GM21737 (cell line): ENCODE measurements at regions not wholly inside any gene's neighbourhood (a gene's known extent, or its start where the extent isn't known, plus 50 kb on each side); places are given as distances from the start of the nearest gene placed in this dataset.

Experiments used
- ATAC-seq: cut with Tn5 transposase; IDR thresholded peaks from one replicate; pipeline ENCODE4 v1.9.1; 2021; ENCODE audit warnings: mild to moderate bottlenecking, moderate library complexity; ENCODE audit not compliant: unreplicated experiment

GRCh38 chr5:93072831-93073459 lies 508.1 kb downstream of the NR2F1-AS1 start:
- no peak for ATAC-seq

- no peak for ATAC-seq
Measured at GRCh38 chr5:93071710-93072109, 509.3 kb downstream of the NR2F1-AS1 start.

DNA sequence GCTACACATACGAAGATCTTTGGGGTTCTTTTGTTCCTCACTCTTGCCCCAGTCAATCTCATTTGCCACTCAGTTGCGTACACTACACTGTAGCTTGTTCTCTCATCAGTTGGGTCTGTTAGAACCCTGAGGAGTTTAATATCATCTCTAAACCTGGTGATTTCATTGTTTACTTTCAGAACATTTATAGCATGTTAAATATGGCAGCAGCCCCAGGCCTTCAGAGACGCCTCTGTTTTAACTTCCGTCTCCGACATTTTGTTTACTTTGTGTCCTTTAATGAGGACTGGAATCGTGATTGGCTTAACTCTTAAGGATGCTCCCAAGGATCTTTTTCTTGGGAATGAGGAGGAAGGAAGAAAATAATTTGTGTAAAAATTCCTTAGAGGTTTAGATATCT lies 510.1 kb downstream of the NR2F1-AS1 start:
- ATAC-seq, result no peak

- no peak for ATAC-seq
Measured at GRCh38 chr5:93069276-93069675, 511.7 kb downstream of the NR2F1-AS1 start.

GRCh38 chr5:93062548-93062947 lies 518.5 kb downstream of the NR2F1-AS1 start:
- ATAC-seq, result no peak

DNA sequence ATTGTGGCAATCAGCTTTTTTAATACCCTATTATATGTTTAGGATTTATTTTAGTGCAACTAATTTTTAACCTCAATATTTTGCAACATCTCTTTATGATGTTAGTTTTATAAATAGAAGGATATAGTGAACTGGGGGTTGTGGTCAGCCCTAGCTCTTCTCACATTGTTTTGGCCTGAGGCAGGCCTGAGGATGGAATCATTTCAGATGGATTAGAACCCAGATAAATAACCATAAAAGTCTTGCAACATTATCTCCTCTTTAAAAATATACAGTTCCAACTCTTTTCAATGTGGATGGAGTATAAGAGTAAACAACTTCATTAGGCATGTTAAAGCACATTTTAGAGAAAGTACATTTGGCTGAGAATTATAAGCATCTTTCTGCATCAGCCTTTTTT lies 522.7 kb downstream of the NR2F1-AS1 start:
- no peak for ATAC-seq

DNA sequence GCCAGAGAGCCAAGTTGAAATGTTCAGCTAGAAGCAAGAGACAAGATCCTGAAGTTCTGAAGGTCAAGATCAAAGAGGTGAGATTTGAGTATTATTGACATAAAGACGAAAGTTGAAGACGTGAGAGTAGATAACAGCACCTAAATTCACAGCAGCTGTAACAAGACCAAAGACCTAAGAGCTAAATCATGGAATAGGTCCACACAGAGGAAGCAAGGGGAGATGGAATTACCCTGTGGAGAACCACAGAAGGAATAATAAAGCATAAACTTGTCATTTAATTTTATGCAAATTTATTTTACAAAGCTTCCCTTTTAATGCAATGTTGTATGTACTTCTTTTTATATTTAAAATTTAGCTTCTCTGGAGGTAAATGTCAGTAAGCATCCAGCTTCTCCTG lies 523.7 kb downstream of the NR2F1-AS1 start:
- no peak for ATAC-seq

DNA sequence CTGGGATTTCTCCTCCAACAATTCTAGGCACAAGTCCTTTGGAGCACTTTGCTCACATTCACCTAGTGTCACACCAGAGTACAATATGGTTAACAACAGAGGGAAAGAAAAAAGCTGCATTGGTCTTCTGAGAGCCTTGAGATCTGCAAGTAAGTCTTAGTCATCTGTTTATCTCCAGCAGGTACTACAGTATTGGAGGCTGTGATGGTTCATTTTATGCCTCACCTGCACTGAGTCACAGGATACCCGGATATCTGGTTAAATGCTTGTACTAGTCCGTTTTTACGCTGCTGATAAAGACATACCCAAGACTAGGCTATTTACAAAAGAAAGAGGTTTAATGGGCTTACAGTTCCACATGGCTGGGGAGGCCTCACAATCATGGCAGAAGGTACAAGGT lies 525.0 kb downstream of the NR2F1-AS1 start:
- ATAC-seq, result no peak

- no peak for ATAC-seq
Measured at GRCh38 chr5:93055561-93055960, 525.5 kb downstream of the NR2F1-AS1 start.

DNA sequence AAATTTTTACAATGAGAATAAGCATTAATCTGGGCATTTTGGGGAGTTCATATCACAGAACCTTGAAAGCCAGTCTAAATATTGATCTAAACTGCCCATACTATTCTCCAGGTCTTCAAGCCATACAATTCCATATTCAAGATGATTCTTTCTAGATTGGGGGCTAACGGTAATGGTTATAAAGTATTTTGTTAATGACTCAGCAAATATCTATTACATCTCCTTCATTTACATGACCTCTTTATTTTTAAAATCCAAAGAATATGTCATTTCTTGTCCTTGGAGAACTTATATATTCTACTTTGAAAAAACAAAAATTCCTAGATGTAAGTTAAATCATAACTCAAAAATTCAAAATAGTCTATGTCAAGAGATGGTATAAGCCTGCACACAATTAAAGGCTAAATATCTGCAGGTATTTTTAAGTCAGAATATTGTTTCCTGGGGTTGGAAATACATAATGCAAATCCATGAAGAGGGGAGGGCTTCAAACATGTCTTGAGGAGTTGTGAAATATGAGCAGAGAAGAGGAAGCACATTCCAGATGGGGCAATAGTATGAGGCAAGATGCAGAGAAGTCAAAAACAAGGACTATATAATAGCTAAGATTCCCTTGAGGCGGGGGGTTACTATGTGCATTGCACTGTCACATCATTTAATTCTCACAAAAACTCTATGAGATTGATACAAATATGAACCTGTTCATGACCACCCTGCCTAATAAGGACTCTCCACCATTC lies 526.4 kb downstream of the NR2F1-AS1 start:
- no peak for ATAC-seq

DNA sequence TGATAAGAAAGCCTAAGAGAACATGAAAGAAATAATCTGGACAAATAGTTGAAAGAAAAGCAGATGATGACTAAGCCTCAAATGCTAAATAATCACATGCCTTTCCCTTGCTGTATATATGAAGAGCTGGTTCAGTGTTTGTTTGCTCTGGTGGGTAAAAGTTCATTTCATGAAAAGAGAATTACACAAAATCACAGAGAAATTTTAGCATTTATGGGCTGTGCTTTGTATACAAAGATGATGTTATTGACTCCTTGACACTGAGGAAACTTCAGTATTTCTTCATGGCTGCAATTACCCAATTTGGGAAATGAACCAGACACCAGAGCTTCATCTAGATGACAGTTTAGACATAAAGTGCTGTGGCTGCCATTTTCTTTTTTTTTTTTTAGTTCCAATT lies 527.2 kb downstream of the NR2F1-AS1 start:
- ATAC-seq, result no peak

DNA sequence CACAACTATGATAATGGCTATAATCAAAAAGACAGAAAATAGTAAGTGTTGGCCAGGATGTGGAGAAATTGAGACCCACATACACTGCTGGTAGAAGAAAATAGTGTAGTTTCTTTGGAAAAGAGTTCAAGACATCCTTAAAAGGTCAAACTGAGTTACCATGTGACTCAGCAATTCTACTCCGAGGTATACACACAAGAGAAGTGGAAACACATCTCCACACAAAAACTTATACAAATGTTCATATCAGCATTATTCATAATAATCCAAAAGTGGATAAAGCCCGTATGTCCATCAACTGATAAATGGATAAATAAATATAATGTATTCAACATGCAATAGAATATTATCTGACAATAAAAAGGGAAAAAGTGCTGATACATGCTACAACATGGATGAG lies 532.2 kb downstream of the NR2F1-AS1 start:
- no peak for ATAC-seq

DNA sequence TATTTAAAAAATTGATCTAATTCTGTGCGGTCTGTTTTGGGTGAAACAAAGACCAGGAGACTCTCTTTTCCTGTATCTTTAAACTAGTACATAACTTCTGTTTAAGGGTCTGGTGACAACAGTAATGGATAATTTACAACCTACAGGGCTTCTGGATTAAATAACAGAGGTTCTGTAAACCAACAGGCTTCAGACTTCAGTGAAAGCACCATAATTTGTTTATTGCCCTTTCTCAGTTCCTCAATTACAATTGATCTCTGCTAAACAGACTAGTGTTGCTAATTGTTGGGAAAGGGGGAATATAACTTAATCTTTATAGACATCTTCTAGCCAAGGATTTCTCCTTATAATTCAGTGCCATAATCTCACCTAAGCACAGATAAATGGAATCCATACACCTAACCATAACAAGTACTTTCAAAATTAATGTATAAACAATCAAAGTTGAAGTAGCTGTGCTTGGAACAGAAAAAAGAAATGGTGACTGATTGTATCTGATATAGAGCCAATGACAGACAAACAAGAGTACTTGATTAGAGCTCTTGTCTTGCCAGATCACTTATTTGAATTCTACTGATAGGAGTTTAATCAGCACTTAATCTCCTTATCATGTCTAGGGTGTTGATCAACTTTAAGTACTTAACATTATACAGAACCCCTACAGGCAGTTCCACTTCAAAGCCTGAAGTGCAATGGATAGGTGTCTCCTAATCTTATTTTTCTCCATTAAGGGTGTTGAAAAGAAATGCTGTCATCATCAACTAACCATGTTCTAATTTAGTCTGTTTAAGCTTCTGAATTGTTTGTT lies 536.0 kb downstream of the NR2F1-AS1 start:
- ATAC-seq, result no peak

GRCh38 chr5:93039888-93040287 lies 541.1 kb downstream of the NR2F1-AS1 start:
- no peak for ATAC-seq

- no peak for ATAC-seq
Measured at GRCh38 chr5:93034621-93035590, 546.1 kb downstream of the NR2F1-AS1 start.

- no peak for ATAC-seq
Measured at GRCh38 chr5:93022796-93023447, 558.1 kb downstream of the NR2F1-AS1 start.

DNA sequence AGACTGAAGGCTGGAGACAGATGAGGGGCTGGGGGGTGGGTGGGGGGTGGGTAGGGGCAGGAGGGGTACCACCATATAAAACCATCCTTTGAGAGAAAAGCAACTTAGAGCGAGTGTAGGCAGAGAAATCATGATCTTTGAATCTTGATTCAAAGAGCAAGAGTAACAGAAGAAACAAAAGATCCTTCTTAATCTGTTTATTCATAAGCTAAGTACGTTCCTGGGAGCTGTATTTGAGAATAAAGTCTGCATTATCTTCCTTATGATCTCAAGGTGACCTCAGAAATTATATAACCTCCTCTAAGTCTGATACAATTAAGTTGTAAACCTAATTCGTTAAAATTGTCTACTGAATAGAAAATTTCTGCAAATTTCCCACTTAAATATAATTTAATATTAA lies 558.8 kb downstream of the NR2F1-AS1 start:
- no peak for ATAC-seq

DNA sequence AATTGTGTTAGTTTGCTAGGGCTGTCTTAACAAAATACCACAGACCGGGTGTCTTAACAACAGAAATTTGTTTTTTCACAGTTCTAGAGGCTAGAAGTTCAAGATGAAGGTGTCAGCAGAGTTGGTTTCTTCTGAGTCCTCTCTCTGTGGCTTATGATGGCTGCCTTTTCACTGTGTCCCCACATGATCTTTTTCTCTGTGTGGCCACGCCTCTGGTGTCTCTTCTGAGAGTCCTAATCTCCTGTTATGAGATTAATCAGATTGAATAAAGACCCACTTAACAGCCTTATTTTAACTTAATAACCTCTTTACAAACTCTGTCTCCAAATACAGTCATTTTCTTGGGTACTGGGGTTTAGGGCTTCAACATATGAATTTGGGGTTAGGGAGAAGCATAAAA lies 561.1 kb downstream of the NR2F1-AS1 start:
- no peak for ATAC-seq

- ATAC-seq, result no peak
Measured at GRCh38 chr5:93018461-93018860, 562.6 kb downstream of the NR2F1-AS1 start.

DNA sequence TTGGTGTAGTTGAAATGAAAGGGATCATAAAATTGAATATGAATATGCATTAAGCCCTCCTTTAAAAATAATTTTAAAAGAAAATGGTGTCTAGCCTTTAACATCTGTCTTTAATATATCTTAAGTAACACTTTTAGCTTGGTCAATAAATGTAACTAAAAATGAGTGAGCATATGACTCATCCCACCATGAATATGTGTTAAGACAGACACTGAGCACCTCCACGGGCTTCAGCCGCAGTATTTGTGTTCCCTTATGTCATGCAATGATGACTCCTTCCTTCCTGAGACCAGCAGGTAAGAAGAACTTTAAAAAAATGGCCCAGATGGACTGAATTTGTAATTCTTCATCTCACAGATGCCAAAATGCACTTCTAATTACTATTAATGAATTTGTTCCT lies 563.2 kb downstream of the NR2F1-AS1 start:
- no peak for ATAC-seq
